ENCODE measurements at regions not wholly inside any gene's neighbourhood (a gene's known extent, or its start where the extent isn't known, plus 50 kb on each side); places are given as distances from the start of the nearest gene placed in this dataset.

GRCh38 chr6:159529934-159530333 is 163.1 kb downstream of the SOD2 start:
- intact Hi-C loops (cut with DNase I; ENCODE audit: low total_unique reads), result no loop called here
- no peaks in the 10 kb centered on the region for H3K9me3 ChIP-seq
- WGBS, 2 donors (ENCODE audit: low coverage in 1 of 2), result 65 to 78% methylated on average over 3 to 7 of the region's 7 CpGs
- no peaks in the 10 kb centered on the region for H3K36me3 ChIP-seq
- in situ Hi-C loops (cut with MboI; ENCODE audit: low pct_ligation_motif_present in 1 of 4, low pct_unique_long_range_greater_than_20kb in 1 of 4, low sequenced_read_pairs in 3 of 4), result no loop called here
- DNase-seq, result no peak
- no peaks in the 10 kb centered on the region for H3K4me1 ChIP-seq
- TF ChIP-seq CTCF (IDR thresholded peaks at IDR 0.05), result no peak
- TF ChIP-seq POLR2A (IDR thresholded peaks at IDR 0.05), result no peak
- TF ChIP-seq POLR2AphosphoS5 (IDR thresholded peaks at IDR 0.05), result no peak
- no peak for TF ChIP-seq EP300 (IDR thresholded peaks at IDR 0.05; ENCODE audit: low read depth)
- no peak overlapping the region for H3K27ac ChIP-seq
- no peaks in the 10 kb centered on the region for H3K27me3 ChIP-seq
- no peak overlapping the region for H3K4me3 ChIP-seq

GRCh38 chr6:159527351-159527750 is 165.7 kb downstream of the SOD2 start:
- WGBS, 2 donors (ENCODE audit: low coverage in 1 of 2), result 100% methylated on average over 1 of the region's 1 CpG
- Histone ChIP-seq H3K36me3 (no peaks in the 10 kb centered on the region), H3K27me3 (no peaks in the 10 kb centered on the region), H3K27ac (no peak overlapping the region), H3K9me3 (no peaks in the 10 kb centered on the region), H3K4me1 (no peaks in the 10 kb centered on the region), H3K4me3 (no peak overlapping the region)
- intact Hi-C loops (cut with DNase I; ENCODE audit: low total_unique reads) (no loop called here), in situ Hi-C loops (cut with MboI; ENCODE audit: low pct_ligation_motif_present in 1 of 4, low pct_unique_long_range_greater_than_20kb in 1 of 4, low sequenced_read_pairs in 3 of 4) (no loop called here)
- no peak for DNase-seq
- TF ChIP-seq POLR2AphosphoS5 (IDR thresholded peaks at IDR 0.05), result no peak
- no peak for TF ChIP-seq EP300 (IDR thresholded peaks at IDR 0.05; ENCODE audit: low read depth)

- 73 to 82% methylated on average over 5 to 9 of the region's 9 CpGs for WGBS, 2 donors (ENCODE audit: low coverage in 1 of 2)
- H3K4me1 ChIP-seq, result no peaks in the 10 kb centered on the region
- no peaks in the 10 kb centered on the region for H3K9me3 ChIP-seq
- H3K4me3 ChIP-seq, result no peak overlapping the region
- H3K27ac ChIP-seq, result no peak overlapping the region
- TF ChIP-seq EP300 (IDR thresholded peaks at IDR 0.05; ENCODE audit: low read depth), result no peak
- TF ChIP-seq POLR2A (IDR thresholded peaks at IDR 0.05), result no peak
- TF ChIP-seq CTCF (IDR thresholded peaks at IDR 0.05), result no peak
- TF ChIP-seq POLR2AphosphoS5 (IDR thresholded peaks at IDR 0.05), result no peak
- no peak for DNase-seq
- in situ Hi-C loops (cut with MboI; ENCODE audit: low pct_ligation_motif_present in 1 of 4, low pct_unique_long_range_greater_than_20kb in 1 of 4, low sequenced_read_pairs in 3 of 4), result no loop called here
- no peaks in the 10 kb centered on the region for H3K36me3 ChIP-seq
- intact Hi-C loops (cut with DNase I; ENCODE audit: low total_unique reads), result no loop called here
- no peaks in the 10 kb centered on the region for H3K27me3 ChIP-seq
Observed at GRCh38 chr6:159525445-159526025, 167.5 kb downstream of the SOD2 start.

GRCh38 chr6:159522877-159523547 is 170.0 kb downstream of the SOD2 start:
- TF ChIP-seq POLR2A (IDR thresholded peaks at IDR 0.05) (no peak), CTCF (IDR thresholded peaks at IDR 0.05) (no peak), POLR2AphosphoS5 (IDR thresholded peaks at IDR 0.05) (no peak), EP300 (IDR thresholded peaks at IDR 0.05; ENCODE audit: low read depth) (no peak)
- intact Hi-C loops (cut with DNase I; ENCODE audit: low total_unique reads), result no loop called here
- no peak overlapping the region for H3K4me3 ChIP-seq

More at GRCh38 chr6:159522877-159523547, 170.0 kb downstream of the SOD2 start:
- DNase-seq, result no peak
- no peak overlapping the region for H3K27ac ChIP-seq
- 73 to 78% methylated on average over 4 of the region's 4 CpGs for WGBS, 2 donors (ENCODE audit: low coverage in 1 of 2)
- in situ Hi-C loops (cut with MboI; ENCODE audit: low pct_ligation_motif_present in 1 of 4, low pct_unique_long_range_greater_than_20kb in 1 of 4, low sequenced_read_pairs in 3 of 4), result no loop called here
- H3K27me3 ChIP-seq, result no peaks in the 10 kb centered on the region
- H3K36me3 ChIP-seq, result no peaks in the 10 kb centered on the region
- no peaks in the 10 kb centered on the region for H3K9me3 ChIP-seq
- H3K4me1 ChIP-seq, result no peaks in the 10 kb centered on the region

Data from transverse colon (tissue), 4 donors.